Naive thymus-derived CD4-positive, alpha-beta T cell (primary cell): ENCODE measurements at regions not wholly inside any gene's neighbourhood (a gene's known extent, or its start where the extent isn't known, plus 50 kb on each side); places are given as distances from the start of the nearest gene placed in this dataset.
A peak's percentile ranks its signal among the peaks of the same experiment; 100 is the strongest.

Experiments used
- ATAC-seq: fragments of 150-1000 bp; cut with Tn5 transposase; 2 replicates; pipeline ENCODE4 v1.10.0; 2021; ENCODE audit warnings: mild to moderate bottlenecking, moderate library complexity
- CTCF ChIA-PET: fragments of 350-600 bp; sonication (Branson Sonifier 250); formaldehyde crosslinking; loops from one replicate; lab custom pipeline; 2021; ENCODE audit warnings: antibody characterized with exemption; lab: Charles Lee
- POLR2A ChIA-PET: fragments of 350-600 bp; sonication (Branson Sonifier 250); formaldehyde crosslinking; loops from one replicate; lab custom pipeline; 2021; ENCODE audit warnings: antibody characterized with exemption, inconsistent platforms; lab: Charles Lee
- DNase-seq, 9 donors: peaks; one replicate each; pipeline versions ENCODE4 v3.0.0 to v3.0.0-alpha.2; 2020 to 2022; ENCODE audit warnings: mixed read lengths in 1 of 9
- H3K27ac ChIP-seq: one replicate; pipeline ENCODE4 v1.7.0; 2013; ENCODE audit warnings: mild to moderate bottlenecking, low read depth, low read length, moderate library complexity
- H3K27me3 ChIP-seq, 2 donors: one replicate each; pipeline ENCODE4 v1.7.0; 2013; ENCODE audit warnings: low read length in 2 of 2, mild to moderate bottlenecking in 2 of 2, moderate library complexity in 2 of 2; ENCODE audit not compliant: control insufficient read depth in 2 of 2, insufficient read depth in 2 of 2
- H3K36me3 ChIP-seq, 3 experiments: 1 replicate in 2 of 3; 2 replicates in 1 of 3; pipeline ENCODE4 v1.7.0; 2013; ENCODE audit warnings: low read length in 3 of 3, mild to moderate bottlenecking in 3 of 3, moderate library complexity in 1 of 3; ENCODE audit not compliant: insufficient read depth in 3 of 3, control insufficient read depth in 2 of 3
- H3K4me1 ChIP-seq, 2 donors: one replicate each; pipeline ENCODE4 v1.7.0; 2013; ENCODE audit warnings: low read length in 2 of 2, mild to moderate bottlenecking in 2 of 2, moderate library complexity in 1 of 2; ENCODE audit not compliant: control insufficient read depth in 2 of 2, insufficient read depth in 2 of 2
- H3K4me3 ChIP-seq: 2 replicates; pipeline ENCODE4 v1.7.0; 2013; ENCODE audit warnings: mild to moderate bottlenecking, low read length
- H3K9me3 ChIP-seq, 3 experiments: 1 replicate in 2 of 3; 2 replicates in 1 of 3; pipeline ENCODE4 v1.7.0; 2013; ENCODE audit warnings: low read length in 3 of 3; ENCODE audit not compliant: control insufficient read depth in 2 of 3
- H3K27ac Mint-ChIP-seq, 9 donors: one replicate each; pipeline ENCODE4 v1.8.0; 2020 to 2022; ENCODE audit warnings: mixed read lengths in 9 of 9, mild to moderate bottlenecking in 8 of 9, moderate library complexity in 5 of 9, inconsistent platforms in 2 of 9
- H3K27me3 Mint-ChIP-seq, 5 donors: one replicate each; pipeline ENCODE4 v1.8.0; 2021 to 2022; ENCODE audit warnings: mixed read lengths in 5 of 5, mild to moderate bottlenecking in 1 of 5
- H3K36me3 Mint-ChIP-seq, 5 donors: one replicate each; pipeline ENCODE4 v1.8.0; 2020 to 2022; ENCODE audit warnings: mixed read lengths in 5 of 5, mild to moderate bottlenecking in 3 of 5, inconsistent platforms in 1 of 5
- H3K4me1 Mint-ChIP-seq, 7 donors: one replicate each; pipeline ENCODE4 v1.8.0; 2020 to 2022; ENCODE audit warnings: mixed read lengths in 7 of 7, mild to moderate bottlenecking in 3 of 7, inconsistent platforms in 1 of 7
- H3K4me3 Mint-ChIP-seq, 10 donors: one replicate each; pipeline ENCODE4 v1.8.0; 2020 to 2022; ENCODE audit warnings: mild to moderate bottlenecking in 10 of 10, mixed read lengths in 10 of 10, moderate library complexity in 6 of 10, inconsistent platforms in 2 of 10
- H3K9me3 Mint-ChIP-seq, 11 donors: one replicate each; pipeline ENCODE4 v1.8.0; 2020 to 2022; ENCODE audit warnings: mixed read lengths in 11 of 11, mild to moderate bottlenecking in 4 of 11, inconsistent platforms in 1 of 11, moderate library complexity in 1 of 11
- intact Hi-C, 2 donors: fragments of 100-400 bp; cut with micrococcal nuclease; formaldehyde crosslinking; loops; one replicate each; pipeline ENCODE4 v1.15.1; 2023

GRCh38 chr1:212520299-212520698, 87.6 kb downstream of the NENF start:
- peaks cover 0 to 4% (median 0%) of the 10 kb centered on the region in 7 donors for H3K4me1 Mint-ChIP-seq
- intact Hi-C loops = no loop called here
- no peak for DNase-seq
- no peaks in the 10 kb centered on the region for H3K36me3 ChIP-seq
- H3K36me3 Mint-ChIP-seq = peaks cover 0 to 4% (median 0%) of the 10 kb centered on the region in 5 donors
- no peak overlapping the region for H3K4me3 Mint-ChIP-seq
- peaks cover 0 to 2% (median 0%) of the 10 kb centered on the region in 11 donors for H3K9me3 Mint-ChIP-seq
- no peak overlapping the region for H3K4me3 ChIP-seq
- H3K27ac Mint-ChIP-seq = no peak overlapping the region
- H3K27me3 ChIP-seq = no peaks in the 10 kb centered on the region
- ChIA-PET POLR2A (no interaction called here), CTCF (no interaction called here)
- no peak for ATAC-seq
- H3K27ac ChIP-seq = no peak overlapping the region
- H3K27me3 Mint-ChIP-seq = peaks cover 27 to 51% (median 32%) of the 10 kb centered on the region in 5 donors
- no peaks in the 10 kb centered on the region for H3K4me1 ChIP-seq
- H3K9me3 ChIP-seq = no peaks in the 10 kb centered on the region

GRCh38 chr1:212520746-212521145, 87.8 kb upstream of the ATF3 start:
- Mint-ChIP-seq H3K9me3 (peaks cover 0 to 2% (median 0%) of the 10 kb centered on the region in 11 donors), H3K4me3 (no peak overlapping the region), H3K27me3 (peaks cover 23 to 51% (median 29%) of the 10 kb centered on the region in 5 donors), H3K4me1 (peaks cover 0 to under 1% (median 0%) of the 10 kb centered on the region in 7 donors), H3K36me3 (peaks cover 0 to 2% (median 0%) of the 10 kb centered on the region in 5 donors), H3K27ac (no peak overlapping the region)
- Histone ChIP-seq H3K27ac (no peak overlapping the region), H3K27me3 (no peaks in the 10 kb centered on the region), H3K4me3 (no peak overlapping the region), H3K36me3 (no peaks in the 10 kb centered on the region), H3K9me3 (no peaks in the 10 kb centered on the region), H3K4me1 (no peaks in the 10 kb centered on the region)
- ChIA-PET CTCF (no interaction called here), POLR2A (no interaction called here)
- ATAC-seq = no peak
- no peak for DNase-seq
- intact Hi-C loops = no loop called here

GRCh38 chr1:212525479-212526110, 83.0 kb upstream of the ATF3 start:
- no peak for DNase-seq
- no peak overlapping the region for H3K4me3 ChIP-seq
- POLR2A ChIA-PET = no interaction called here
- Mint-ChIP-seq H3K27me3 (peaks cover 4 to 49% (median 17%) of the 10 kb centered on the region in 5 donors), H3K9me3 (no peaks in the 10 kb centered on the region), H3K4me1 (no peaks in the 10 kb centered on the region), H3K27ac (no peak overlapping the region), H3K4me3 (no peak overlapping the region), H3K36me3 (no peaks in the 10 kb centered on the region)
- intact Hi-C loops = no loop called here
- no peaks in the 10 kb centered on the region for H3K4me1 ChIP-seq
- H3K27ac ChIP-seq = no peak overlapping the region
- H3K9me3 ChIP-seq = no peaks in the 10 kb centered on the region
- no peaks in the 10 kb centered on the region for H3K27me3 ChIP-seq
- H3K36me3 ChIP-seq = no peaks in the 10 kb centered on the region
- CTCF ChIA-PET = no interaction called here
- ATAC-seq = peak; percentile 32

- Histone ChIP-seq H3K27ac (no peak overlapping the region), H3K36me3 (no peaks in the 10 kb centered on the region), H3K9me3 (no peaks in the 10 kb centered on the region), H3K4me3 (no peak overlapping the region), H3K27me3 (no peaks in the 10 kb centered on the region), H3K4me1 (no peaks in the 10 kb centered on the region)
- H3K27ac Mint-ChIP-seq = no peak overlapping the region
- CTCF ChIA-PET = no interaction called here
- H3K4me3 Mint-ChIP-seq = no peak overlapping the region
- ATAC-seq (no peak), DNase-seq (no peak)
- intact Hi-C loops = no loop called here
- H3K9me3 Mint-ChIP-seq = no peaks in the 10 kb centered on the region
- peaks cover 4 to 51% (median 15%) of the 10 kb centered on the region in 5 donors for H3K27me3 Mint-ChIP-seq
- no peaks in the 10 kb centered on the region for H3K4me1 Mint-ChIP-seq
- H3K36me3 Mint-ChIP-seq = no peaks in the 10 kb centered on the region
- POLR2A ChIA-PET = interaction anchor here (0.6 kb wide), 1 partner anchor 829 kb away, joined by 3 read pairs; no protein-coding TSS in a partner anchor
Measured at GRCh38 chr1:212526111-212526491, 82.5 kb upstream of the ATF3 start.

DNA sequence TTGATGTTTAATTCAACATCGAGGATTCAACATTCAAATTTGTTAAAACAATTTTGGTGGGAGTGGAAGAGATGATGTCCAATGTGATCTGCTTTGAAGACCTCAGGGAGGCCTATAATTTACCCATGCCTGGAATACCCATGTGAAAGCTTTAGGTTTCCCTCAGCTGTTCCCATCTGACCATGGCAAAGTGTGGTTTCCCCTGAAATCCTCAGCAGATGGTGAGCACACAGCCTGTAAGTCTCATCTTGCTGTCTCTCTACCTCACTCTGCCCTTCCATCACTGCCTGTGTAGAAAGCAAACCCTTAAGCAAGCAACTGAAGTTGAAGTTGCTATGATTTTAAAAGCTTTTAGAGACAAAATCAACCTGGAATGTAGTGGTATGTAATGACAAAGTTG, 80.1 kb upstream of the ATF3 start:
- Mint-ChIP-seq H3K36me3 (no peaks in the 10 kb centered on the region), H3K4me3 (no peak overlapping the region), H3K27ac (no peak overlapping the region), H3K9me3 (no peaks in the 10 kb centered on the region), H3K27me3 (peaks cover 3 to 58% (median 9%) of the 10 kb centered on the region in 5 donors), H3K4me1 (peaks cover 0 to 2% (median 0%) of the 10 kb centered on the region in 7 donors)
- DNase-seq (no peak), ATAC-seq (no peak)
- no peaks in the 10 kb centered on the region for H3K27me3 ChIP-seq
- CTCF ChIA-PET = interaction anchor here (0.9 kb wide), 1 partner anchor 65 kb away, joined by 3 read pairs; no protein-coding TSS in a partner anchor
- POLR2A ChIA-PET = no interaction called here
- no peaks in the 10 kb centered on the region for H3K36me3 ChIP-seq
- H3K9me3 ChIP-seq = no peaks in the 10 kb centered on the region
- H3K27ac ChIP-seq = no peak overlapping the region
- H3K4me3 ChIP-seq = no peak overlapping the region
- intact Hi-C loops = no loop called here
- H3K4me1 ChIP-seq = no peaks in the 10 kb centered on the region

DNA sequence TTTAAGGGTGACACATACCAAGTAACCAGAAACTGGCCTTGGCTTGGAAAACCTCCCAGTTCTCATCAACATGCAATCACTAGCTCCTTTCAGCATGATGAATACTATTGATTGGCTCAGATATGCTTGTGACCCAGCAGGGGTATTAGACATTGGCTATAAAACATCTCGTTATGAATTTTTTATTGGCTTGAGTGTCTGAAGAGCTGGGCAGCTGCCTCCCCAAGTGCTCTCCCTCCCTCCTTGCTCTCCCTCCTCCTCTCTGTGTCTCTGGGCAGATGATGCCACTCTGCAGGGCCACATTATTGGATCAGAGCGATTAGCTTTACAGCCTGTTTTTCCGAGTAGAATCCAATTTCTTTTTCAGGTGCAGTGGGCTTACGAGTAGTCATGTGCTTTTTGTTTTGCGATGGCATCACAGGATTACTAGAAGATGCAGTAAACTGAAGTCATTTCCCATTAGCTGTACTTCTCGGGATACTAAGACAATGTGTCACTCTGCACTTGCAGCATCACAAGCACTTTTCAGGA, 79.3 kb upstream of the ATF3 start:
- peaks cover 0 to under 1% (median 0%) of the 10 kb centered on the region in 11 donors for H3K9me3 Mint-ChIP-seq
- peaks cover 0 to 4% (median 0%) of the 10 kb centered on the region in 7 donors for H3K4me1 Mint-ChIP-seq
- no peaks in the 10 kb centered on the region for H3K9me3 ChIP-seq
- no peak overlapping the region for H3K4me3 Mint-ChIP-seq
- DNase-seq (no peak), ATAC-seq (no peak)
- H3K4me3 ChIP-seq = no peak overlapping the region
- ChIA-PET POLR2A (interaction anchor here (0.7 kb wide), 1 partner anchor 28 kb away, joined by 3 read pairs; no protein-coding TSS in a partner anchor), CTCF (interaction anchor here (0.9 kb wide), 1 partner anchor 66 kb away, joined by 3 read pairs; no protein-coding TSS in a partner anchor)
- no peaks in the 10 kb centered on the region for H3K4me1 ChIP-seq
- H3K27me3 Mint-ChIP-seq = peaks cover 0 to 62% (median 14%) of the 10 kb centered on the region in 5 donors
- no peaks in the 10 kb centered on the region for H3K27me3 ChIP-seq
- intact Hi-C loops = no loop called here
- H3K36me3 ChIP-seq = no peaks in the 10 kb centered on the region
- H3K36me3 Mint-ChIP-seq = no peaks in the 10 kb centered on the region
- H3K27ac ChIP-seq = no peak overlapping the region
- H3K27ac Mint-ChIP-seq = no peak overlapping the region
